Motor neuron (in vitro differentiated cells): ENCODE measurements at regions not wholly inside any gene's neighbourhood (a gene's known extent, or its start where the extent isn't known, plus 50 kb on each side); places are given as distances from the start of the nearest gene placed in this dataset.

ENCODE experiments used
- ATAC-seq, 8 experiments: fragments of 200-7000 bp; cut with Tn5 transposase; replicated peaks in 6 of 8; 2 replicates each; pipeline ENCODE4 v1.8.0; 2021; ENCODE audit warnings: mild to moderate bottlenecking in 8 of 8, moderate library complexity in 8 of 8
- H3K27ac ChIP-seq, 2 donors: fragments of 250-450 bp; sonication (Bioruptor Pico); 2 replicates each; pipeline ENCODE4 v1.9.0; 2021; ENCODE audit warnings: antibody characterized with exemption in 2 of 2, mild to moderate bottlenecking in 2 of 2, moderate library complexity in 1 of 2
- H3K4me1 ChIP-seq, 2 donors: fragments of 250-450 bp; sonication (Bioruptor Pico); replicated peaks in 1 of 2; 2 replicates each; pipeline ENCODE4 v1.6.1; 2021; ENCODE audit warnings: antibody characterized with exemption in 2 of 2, mild to moderate bottlenecking in 2 of 2, moderate library complexity in 1 of 2
- H3K4me3 ChIP-seq, 5 donors: fragments of 250-450 bp; sonication (Bioruptor Pico); 2 replicates each; pipeline ENCODE4 v1.9.0; 2021; ENCODE audit warnings: antibody characterized with exemption in 5 of 5, mild to moderate bottlenecking in 5 of 5, moderate library complexity in 4 of 5
- whole genome bisulfite sequencing, 10 experiments: fragments of 450-650 bp; shearing (Covaris generic); methylation state at CpG; one replicate each; pipeline ENCODE4 v1.0.0; 2022; 5-methylcytosine and 5-hydroxymethylcytosine counted together
- in situ Hi-C, 9 experiments: fragments of 400-800 bp; cut with MboI; loops; one replicate each; pipeline ENCODE4 v1.15.0; 2021; ENCODE audit warnings: low sequenced_read_pairs in 9 of 9, low pct_unique_long_range_greater_than_20kb in 2 of 9; ENCODE audit not compliant: unreplicated experiment in 9 of 9

- H3K4me1 ChIP-seq, result no peaks in the 10 kb centered on the region
- in situ Hi-C loops, result no loop called here
- H3K27ac ChIP-seq, result no peak overlapping the region
- 0 to 50% (median 0%) methylated on average over 1 of the region's 1 CpG; no CpG with 5 or more reads in 7 of the 10 experiments for WGBS, 10 experiments
- no peak for ATAC-seq
- no peak overlapping the region for H3K4me3 ChIP-seq
Observed at GRCh38 chr14:96959992-96960391, 162.8 kb downstream of the VRK1 start.

- WGBS, 10 experiments, result 10 to 100% (median 94%) methylated on average over 1 to 2 of the region's 2 CpGs; no CpG with 5 or more reads in 2 of the 10 experiments
- Histone ChIP-seq H3K4me3 (no peak overlapping the region), H3K27ac (no peak overlapping the region), H3K4me1 (no peaks in the 10 kb centered on the region)
- ATAC-seq, result no peak
- in situ Hi-C loops, result no loop called here
Observed at GRCh38 chr14:96960598-96961116, 163.5 kb downstream of the VRK1 start.

DNA sequence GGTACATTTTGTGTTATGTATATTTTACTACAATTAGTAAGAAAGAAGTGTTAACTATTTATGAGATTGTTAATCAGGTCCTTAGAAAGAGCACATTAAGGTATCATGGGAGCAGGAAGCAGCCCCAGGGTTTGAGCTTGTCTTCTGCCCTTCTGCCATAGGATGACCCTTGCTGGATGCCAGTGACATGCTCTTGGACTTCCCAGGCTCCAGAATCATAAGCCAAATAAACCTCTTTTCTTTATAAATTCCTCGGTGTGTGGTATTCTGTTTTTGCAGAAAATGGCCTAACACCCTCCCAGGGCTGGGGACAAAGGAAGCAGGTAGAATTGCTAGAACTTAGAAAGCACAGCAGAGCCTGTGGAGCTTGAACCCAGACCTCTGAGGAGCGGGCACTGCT is 164.7 kb downstream of the VRK1 start:
- 0 to 90% (median 50%) methylated on average over 1 to 2 of the region's 2 CpGs; no CpG with 5 or more reads in 5 of the 10 experiments for WGBS, 10 experiments
- no peaks in the 10 kb centered on the region for H3K4me1 ChIP-seq
- in situ Hi-C loops, result no loop called here
- no peak overlapping the region for H3K4me3 ChIP-seq
- no peak for ATAC-seq
- no peak overlapping the region for H3K27ac ChIP-seq

DNA sequence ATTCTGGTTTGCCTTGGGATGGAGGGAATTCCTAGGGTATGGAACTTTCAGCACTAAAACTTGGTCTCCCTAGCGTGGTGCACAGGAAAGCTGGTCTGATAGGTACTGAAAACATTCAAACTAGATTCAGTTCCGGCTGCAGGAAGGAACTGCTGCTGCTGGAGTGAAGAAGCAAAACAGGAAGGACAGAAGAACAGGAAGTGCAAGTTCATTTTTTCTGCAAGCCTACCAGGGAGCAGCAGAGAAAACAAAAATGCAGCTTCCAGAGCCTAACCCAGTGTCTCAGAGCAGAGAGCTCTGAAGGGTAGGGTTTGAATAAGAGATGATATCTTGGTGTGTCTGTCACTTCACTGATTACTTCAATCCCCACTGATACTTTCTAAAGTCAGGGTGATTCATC is 165.2 kb downstream of the VRK1 start:
- no peak for ATAC-seq
- Histone ChIP-seq H3K4me3 (no peak overlapping the region), H3K4me1 (no peaks in the 10 kb centered on the region), H3K27ac (no peak overlapping the region)
- 28 to 100% (median 100%) methylated on average over 1 to 2 of the region's 2 CpGs; no CpG with 5 or more reads in 5 of the 10 experiments for WGBS, 10 experiments
- in situ Hi-C loops, result no loop called here

DNA sequence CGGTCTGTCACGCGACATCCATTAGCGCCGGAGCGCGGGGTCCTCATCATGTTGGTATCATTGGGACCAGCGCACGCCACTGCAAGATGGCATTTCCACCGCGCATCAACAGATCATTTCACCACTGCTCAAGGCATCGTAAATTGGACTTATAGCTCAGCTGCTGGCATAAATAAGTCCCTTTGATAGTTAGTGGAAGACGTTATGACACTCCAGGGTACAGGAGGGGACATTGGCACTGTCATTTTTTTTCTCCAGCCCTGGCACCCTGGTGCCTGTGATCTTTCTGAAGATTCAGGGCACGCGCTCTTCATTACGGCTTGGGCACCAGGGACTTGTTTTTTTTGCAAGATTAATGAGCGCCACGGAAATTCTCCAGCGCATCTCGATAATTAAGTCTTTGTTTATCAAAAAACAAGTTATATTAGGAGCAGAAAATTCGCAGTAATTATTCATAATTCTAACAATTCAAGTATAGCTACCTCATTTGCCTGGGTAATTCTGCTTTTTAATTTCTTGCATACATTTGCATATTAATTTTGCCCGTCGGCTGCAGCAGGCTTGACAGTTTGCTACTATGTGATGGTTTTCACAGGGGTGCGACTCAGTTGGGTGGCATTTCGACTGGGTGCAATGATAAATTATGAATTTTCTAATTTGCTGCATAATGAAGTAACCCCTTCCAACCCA is 167.7 kb downstream of the VRK1 start:
- WGBS, 10 experiments, result 56 to 96% (median 85%) methylated on average over 6 to 25 of the region's 25 CpGs; no CpG with 5 or more reads in 1 of the 10 experiments
- H3K4me1 ChIP-seq, result no peaks in the 10 kb centered on the region
- no peak overlapping the region for H3K4me3 ChIP-seq
- no peak for ATAC-seq
- in situ Hi-C loops, result no loop called here
- H3K27ac ChIP-seq, result no peak overlapping the region

GRCh38 chr14:96965885-96966595 is 168.9 kb downstream of the VRK1 start:
- in situ Hi-C loops, result no loop called here
- no peak for ATAC-seq
- Histone ChIP-seq H3K4me3 (no peak overlapping the region), H3K27ac (no peak overlapping the region), H3K4me1 (no peaks in the 10 kb centered on the region)
- WGBS, 10 experiments, result 6 to 100% (median 80%) methylated on average over 1 to 8 of the region's 11 CpGs; no CpG with 5 or more reads in 1 of the 10 experiments

- in situ Hi-C loops, result no loop called here
- 60 to 100% (median 90%) methylated on average over 1 of the region's 1 CpG; no CpG with 5 or more reads in 1 of the 10 experiments for WGBS, 10 experiments
- Histone ChIP-seq H3K4me3 (no peak overlapping the region), H3K27ac (no peak overlapping the region), H3K4me1 (peaks cover 0 to 10% of the 10 kb centered on the region in 2 donors)
- ATAC-seq, result no peak
Observed at GRCh38 chr14:96975116-96975515, 177.9 kb downstream of the VRK1 start.

DNA sequence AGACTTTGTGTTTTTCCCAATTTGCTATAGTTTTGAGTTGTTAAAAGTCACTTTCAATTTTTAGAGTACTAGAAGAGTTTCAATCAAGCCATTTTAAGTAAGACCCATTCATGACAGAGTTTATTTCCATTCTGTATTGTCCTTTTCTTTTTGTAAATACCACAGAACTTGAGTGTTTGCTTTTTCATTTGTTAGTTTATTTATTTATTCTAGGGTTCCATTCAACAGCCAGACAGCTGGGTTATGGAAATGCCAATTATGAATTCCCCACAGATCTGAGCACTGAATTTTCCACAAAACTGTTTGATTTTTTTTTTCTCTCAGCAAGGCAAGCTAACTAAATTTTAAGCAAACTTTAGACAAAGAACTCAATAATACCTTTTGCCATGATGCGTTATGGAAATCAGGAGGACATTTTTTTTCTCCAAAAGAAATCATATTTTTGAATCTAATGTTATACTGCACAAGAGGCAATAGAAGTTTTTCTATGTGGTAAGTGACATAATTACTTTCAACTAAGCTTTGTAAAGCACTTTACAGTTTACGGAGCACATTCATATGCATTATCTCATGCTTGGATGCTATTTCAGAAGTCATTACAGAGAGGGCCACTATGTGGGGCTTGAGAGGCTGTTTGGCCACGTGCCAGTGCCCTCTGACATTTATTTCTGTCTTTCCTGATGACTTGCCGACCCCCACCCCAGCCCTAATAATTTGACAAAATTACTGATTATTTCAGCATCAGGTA is 181.5 kb downstream of the VRK1 start:
- ATAC-seq, result no peak
- no peak overlapping the region for H3K27ac ChIP-seq
- in situ Hi-C loops, result no loop called here
- WGBS, 10 experiments, result 49 to 100% (median 75%) methylated on average over 1 to 4 of the region's 4 CpGs
- no peak overlapping the region for H3K4me3 ChIP-seq
- H3K4me1 ChIP-seq, result peaks cover 0 to 10% of the 10 kb centered on the region in 2 donors

- Histone ChIP-seq H3K4me1 (peaks cover 0 to 10% of the 10 kb centered on the region in 2 donors), H3K27ac (no peak overlapping the region), H3K4me3 (no peak overlapping the region)
- in situ Hi-C loops, result no loop called here
- WGBS, 10 experiments, result 5 to 89% (median 85%) methylated on average over 3 to 12 of the region's 12 CpGs
- ATAC-seq, result peak in 2 of 8 experiments; percentile 27 to 44
Observed at GRCh38 chr14:96979611-96980074, 182.5 kb downstream of the VRK1 start.

- ATAC-seq, result no peak
- Histone ChIP-seq H3K4me1 (peaks cover under 1 to 10% of the 10 kb centered on the region in 2 donors), H3K27ac (no peak overlapping the region), H3K4me3 (no peak overlapping the region)
- in situ Hi-C loops, result no loop called here
- WGBS, 10 experiments, result 27 to 100% (median 87%) methylated on average over 1 to 4 of the region's 4 CpGs; no CpG with 5 or more reads in 2 of the 10 experiments
Observed at GRCh38 chr14:96980835-96981234, 183.7 kb downstream of the VRK1 start.

DNA sequence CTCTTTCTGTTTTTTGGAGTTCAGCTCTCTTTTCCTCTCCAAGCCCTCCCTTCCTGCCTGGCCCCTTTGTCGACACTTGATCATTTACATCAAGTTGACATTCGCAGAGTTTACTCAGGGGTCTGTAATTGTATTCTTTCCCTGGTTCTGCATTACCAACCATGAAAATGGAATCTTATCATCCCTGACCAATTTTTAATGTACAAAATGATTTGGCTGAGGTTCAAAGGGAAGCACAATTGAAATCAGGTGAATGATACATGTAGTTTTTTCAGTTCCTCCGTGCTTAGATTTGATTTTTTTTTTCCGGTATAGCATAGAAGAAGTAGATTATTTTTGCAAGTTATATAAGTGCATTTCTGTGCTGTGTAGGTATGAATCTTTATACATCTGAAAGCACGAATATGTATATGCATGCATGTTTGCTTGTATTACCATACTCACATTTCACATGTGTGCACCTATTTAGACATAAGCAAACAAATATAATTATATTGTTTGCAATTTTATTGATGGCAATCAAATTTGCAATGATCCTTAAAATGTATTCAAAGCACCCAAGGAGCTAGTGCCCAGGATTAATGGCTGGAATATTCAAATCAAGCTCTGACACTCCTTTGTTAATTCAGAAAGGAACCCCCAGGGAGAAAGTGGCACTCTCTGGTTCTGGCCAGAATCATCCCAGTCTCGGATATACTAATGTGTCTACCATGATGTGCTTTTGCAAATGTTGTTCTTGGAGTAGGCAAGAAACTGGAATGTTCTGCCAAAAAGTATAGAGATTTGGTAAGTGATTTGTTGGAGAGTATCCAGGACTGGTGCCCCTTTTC is 189.3 kb downstream of the VRK1 start:
- 0 to 96% (median 59%) methylated on average over 3 to 6 of the region's 6 CpGs for whole genome bisulfite sequencing, 10 experiments
- H3K27ac ChIP-seq, result no peak overlapping the region
- H3K4me3 ChIP-seq, result no peak overlapping the region
- in situ Hi-C loops, result no loop called here
- ATAC-seq, result peak in 5 of 8 experiments; percentile 33 to 94 (median 50)
- H3K4me1 ChIP-seq, result peaks cover 10 to 15% of the 10 kb centered on the region in 2 donors

- in situ Hi-C loops, result no loop called here
- H3K4me1 ChIP-seq, result peaks cover 10 to 15% of the 10 kb centered on the region in 2 donors
- WGBS, 10 experiments, result 0 to 92% (median 69%) methylated on average over 1 to 6 of the region's 6 CpGs; no CpG with 5 or more reads in 1 of the 10 experiments
- ATAC-seq, result no peak
- H3K4me3 ChIP-seq, result no peak overlapping the region
- H3K27ac ChIP-seq, result no peak overlapping the region
Observed at GRCh38 chr14:96987086-96987474, 189.9 kb downstream of the VRK1 start.
